ENCODE measurements at regions not wholly inside any gene's neighbourhood (a gene's known extent, or its start where the extent isn't known, plus 50 kb on each side); places are given as distances from the start of the nearest gene placed in this dataset.

DNA sequence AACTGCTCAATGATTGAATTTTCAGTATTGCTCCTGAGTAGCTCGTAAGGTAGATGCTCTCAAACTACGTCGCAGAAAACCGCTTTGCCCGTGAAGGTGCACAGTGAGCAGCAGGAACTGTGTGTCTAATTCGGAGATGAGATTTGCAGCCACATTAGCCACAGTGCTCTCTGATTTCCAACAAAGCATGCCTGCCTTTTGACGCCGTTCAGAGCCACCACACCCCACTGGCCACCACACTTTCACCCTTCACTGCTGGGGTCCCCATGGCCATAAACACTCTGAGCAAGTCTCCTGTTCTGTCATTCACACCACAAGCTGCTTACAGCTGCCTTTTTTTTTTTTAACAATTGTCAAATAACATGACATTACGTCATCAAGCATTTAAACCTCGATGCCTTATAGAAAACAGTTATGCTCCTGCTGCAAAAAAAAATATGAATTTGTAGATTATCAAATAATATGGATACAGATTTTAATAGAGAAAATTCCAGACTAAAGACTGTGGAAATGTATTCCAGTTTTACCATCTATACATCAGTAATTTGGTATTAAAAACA, 578.8 kb upstream of the PFKP start:
- Histone ChIP-seq H3K36me3 (ENCODE audit: control insufficient read depth, insufficient read depth, low read length) (no peaks in the 10 kb centered on the region), H3K27me3 (ENCODE audit: control insufficient read depth, insufficient read depth, low read length) (no peaks in the 10 kb centered on the region), H3K4me1 (ENCODE audit: control insufficient read depth, insufficient read depth, low read length) (no peaks in the 10 kb centered on the region), H3K9ac (ENCODE audit: low read length) (no peak overlapping the region), H3K27ac (ENCODE audit: low read depth, low read length) (no peak overlapping the region), H3K4me3 (ENCODE audit: low read depth, low read length) (no peak overlapping the region), H3K9me3 (ENCODE audit: control insufficient read depth, insufficient read depth, low read depth, low read length) (no peaks in the 10 kb centered on the region; the same call in 1 of the 2 replicates)

- H3K27me3 ChIP-seq (ENCODE audit: control insufficient read depth, insufficient read depth, low read length), result no peaks in the 10 kb centered on the region
- H3K9me3 ChIP-seq (ENCODE audit: control insufficient read depth, insufficient read depth, low read depth, low read length), result no peaks in the 10 kb centered on the region; the same call in 1 of the 2 replicates
- no peak overlapping the region for H3K4me3 ChIP-seq (ENCODE audit: low read depth, low read length)
- H3K36me3 ChIP-seq (ENCODE audit: control insufficient read depth, insufficient read depth, low read length), result no peaks in the 10 kb centered on the region
- no peak overlapping the region for H3K27ac ChIP-seq (ENCODE audit: low read depth, low read length)
- no peak overlapping the region for H3K9ac ChIP-seq (ENCODE audit: low read length)
- no peaks in the 10 kb centered on the region for H3K4me1 ChIP-seq (ENCODE audit: control insufficient read depth, insufficient read depth, low read length)
Measured at GRCh38 chr10:2487921-2488320, 579.4 kb upstream of the PFKP start.

GRCh38 chr10:2478656-2479055, 588.7 kb upstream of the PFKP start:
- Histone ChIP-seq H3K27ac (ENCODE audit: low read depth, low read length) (no peak overlapping the region), H3K9me3 (ENCODE audit: control insufficient read depth, insufficient read depth, low read depth, low read length) (no peaks in the 10 kb centered on the region), H3K4me1 (ENCODE audit: control insufficient read depth, insufficient read depth, low read length) (0 out of 2 replicates have a peak, but pooled peaks cover 8% of the 10 kb centered on the region), H3K36me3 (ENCODE audit: control insufficient read depth, insufficient read depth, low read length) (no peaks in the 10 kb centered on the region), H3K9ac (ENCODE audit: low read length) (no peak overlapping the region), H3K4me3 (ENCODE audit: low read depth, low read length) (no peak overlapping the region), H3K27me3 (ENCODE audit: control insufficient read depth, insufficient read depth, low read length) (no peaks in the 10 kb centered on the region)

DNA sequence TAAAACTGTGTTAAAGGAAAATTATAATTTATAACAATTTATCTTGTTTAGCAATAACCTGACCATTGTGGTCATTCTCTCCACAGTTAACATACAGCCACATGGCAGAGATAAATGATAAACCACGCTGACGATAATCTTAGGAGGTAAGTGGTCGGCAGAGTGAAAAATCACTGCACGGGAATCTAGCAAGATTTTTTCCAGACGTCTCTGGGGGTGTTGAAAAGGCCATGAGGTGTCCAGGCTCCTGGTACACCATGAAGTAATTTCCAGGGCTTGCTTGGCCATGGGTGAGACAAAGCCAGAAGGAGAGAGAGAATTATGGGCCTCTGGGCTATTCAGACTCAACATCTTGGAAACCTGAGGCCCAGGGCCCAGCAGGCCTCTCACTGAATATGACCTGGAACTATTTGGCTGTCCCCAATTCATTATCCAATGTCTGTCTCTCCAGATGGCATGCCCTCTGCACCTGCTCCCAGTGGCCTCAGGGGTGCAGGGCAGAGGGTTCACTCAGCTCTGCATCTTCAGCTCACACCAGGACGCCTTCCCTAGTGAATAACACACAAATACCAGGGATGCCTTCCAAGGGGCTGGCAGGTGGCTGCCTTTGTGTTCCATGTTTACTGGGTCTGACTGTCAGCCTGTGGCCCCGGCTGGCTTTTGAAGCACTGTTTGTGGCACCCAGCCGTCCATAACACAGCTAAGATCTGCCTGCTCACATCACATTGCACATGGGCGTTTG, 590.4 kb upstream of the PFKP start:
- no peak overlapping the region for H3K9ac ChIP-seq (ENCODE audit: low read length)
- H3K27ac ChIP-seq (ENCODE audit: low read depth, low read length), result no peak overlapping the region

GRCh38 chr10:2476218-2476811, 591.0 kb upstream of the PFKP start:
- no peak overlapping the region for H3K27ac ChIP-seq (ENCODE audit: low read depth, low read length)
- no peak overlapping the region for H3K9ac ChIP-seq (ENCODE audit: low read length)
- H3K4me3 ChIP-seq (ENCODE audit: low read depth, low read length), result no peak overlapping the region
- 0 out of 2 replicates have a peak, but pooled peaks cover 8% of the 10 kb centered on the region for H3K4me1 ChIP-seq (ENCODE audit: control insufficient read depth, insufficient read depth, low read length)
- H3K36me3 ChIP-seq (ENCODE audit: control insufficient read depth, insufficient read depth, low read length), result no peaks in the 10 kb centered on the region
- no peaks in the 10 kb centered on the region for H3K27me3 ChIP-seq (ENCODE audit: control insufficient read depth, insufficient read depth, low read length)
- H3K9me3 ChIP-seq (ENCODE audit: control insufficient read depth, insufficient read depth, low read depth, low read length), result no peaks in the 10 kb centered on the region

More for the DNA sequence above, 590.4 kb upstream of the PFKP start:
- no peaks in the 10 kb centered on the region for H3K9me3 ChIP-seq (ENCODE audit: control insufficient read depth, insufficient read depth, low read depth, low read length)
- H3K4me1 ChIP-seq (ENCODE audit: control insufficient read depth, insufficient read depth, low read length), result 0 out of 2 replicates have a peak, but pooled peaks cover 8% of the 10 kb centered on the region
- H3K27me3 ChIP-seq (ENCODE audit: control insufficient read depth, insufficient read depth, low read length), result no peaks in the 10 kb centered on the region
- no peak overlapping the region for H3K4me3 ChIP-seq (ENCODE audit: low read depth, low read length)
- no peaks in the 10 kb centered on the region for H3K36me3 ChIP-seq (ENCODE audit: control insufficient read depth, insufficient read depth, low read length)

DNA sequence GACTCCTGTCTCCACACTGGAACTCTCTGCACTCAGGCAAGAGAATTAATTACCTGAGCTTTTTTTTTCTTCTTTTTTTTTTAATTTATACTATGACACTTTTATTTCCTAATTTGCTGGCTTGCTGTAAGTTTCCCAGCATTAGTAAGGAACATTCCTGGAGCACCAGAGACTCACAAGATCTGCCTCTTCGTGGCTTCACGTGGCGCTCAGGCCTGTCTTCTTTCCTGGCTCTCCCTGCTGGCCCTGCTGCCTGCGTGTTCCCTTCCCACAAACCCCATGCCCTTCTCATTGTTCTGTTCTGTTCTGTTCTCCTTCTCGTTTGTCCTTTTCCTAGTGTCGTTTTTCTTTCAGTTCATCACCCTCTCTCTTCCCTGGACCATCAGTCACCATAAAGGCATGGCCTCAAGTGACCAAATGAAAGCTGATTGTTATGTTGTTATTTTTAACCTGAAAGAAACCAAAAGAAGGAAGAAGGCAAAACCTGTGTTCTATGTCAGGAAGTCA, 591.6 kb upstream of the PFKP start:
- Histone ChIP-seq H3K36me3 (ENCODE audit: control insufficient read depth, insufficient read depth, low read length) (no peaks in the 10 kb centered on the region), H3K4me1 (ENCODE audit: control insufficient read depth, insufficient read depth, low read length) (0 out of 2 replicates have a peak, but pooled peaks cover 8% of the 10 kb centered on the region), H3K9me3 (ENCODE audit: control insufficient read depth, insufficient read depth, low read depth, low read length) (no peaks in the 10 kb centered on the region), H3K4me3 (ENCODE audit: low read depth, low read length) (no peak overlapping the region), H3K9ac (ENCODE audit: low read length) (no peak overlapping the region), H3K27ac (ENCODE audit: low read depth, low read length) (no peak overlapping the region), H3K27me3 (ENCODE audit: control insufficient read depth, insufficient read depth, low read length) (no peaks in the 10 kb centered on the region)

- Histone ChIP-seq H3K9me3 (ENCODE audit: control insufficient read depth, insufficient read depth, low read depth, low read length) (peaks cover 5% of the 10 kb centered on the region; the same call in 1 of the 2 replicates), H3K4me3 (ENCODE audit: low read depth, low read length) (no peak overlapping the region), H3K27me3 (ENCODE audit: control insufficient read depth, insufficient read depth, low read length) (no peaks in the 10 kb centered on the region), H3K4me1 (ENCODE audit: control insufficient read depth, insufficient read depth, low read length) (no peaks in the 10 kb centered on the region), H3K36me3 (ENCODE audit: control insufficient read depth, insufficient read depth, low read length) (no peaks in the 10 kb centered on the region), H3K27ac (ENCODE audit: low read depth, low read length) (no peak overlapping the region), H3K9ac (ENCODE audit: low read length) (no peak overlapping the region)
Measured at GRCh38 chr10:2471811-2472210, 595.5 kb upstream of the PFKP start.

DNA sequence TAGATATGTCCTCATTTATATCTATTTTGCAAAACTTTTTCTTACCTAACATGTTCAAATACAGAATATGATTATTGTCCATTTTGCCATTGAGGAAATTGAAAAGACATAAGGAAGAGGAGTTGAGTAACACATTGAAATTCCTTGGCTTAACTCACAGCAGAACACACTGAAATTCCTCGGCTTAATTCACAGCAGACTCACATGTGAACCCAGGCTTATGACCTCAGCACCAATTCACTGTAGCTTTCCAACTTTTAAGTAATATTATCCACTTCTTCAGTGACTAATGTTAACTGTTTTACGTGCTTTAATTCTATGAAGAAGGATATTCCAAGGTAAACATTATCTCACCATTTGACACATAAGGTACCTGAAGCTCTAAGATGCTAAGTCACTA, 597.5 kb upstream of the PFKP start:
- Histone ChIP-seq H3K9me3 (ENCODE audit: control insufficient read depth, insufficient read depth, low read depth, low read length) (peaks cover 5% of the 10 kb centered on the region; the same call in 1 of the 2 replicates), H3K36me3 (ENCODE audit: control insufficient read depth, insufficient read depth, low read length) (no peaks in the 10 kb centered on the region), H3K9ac (ENCODE audit: low read length) (no peak overlapping the region), H3K4me3 (ENCODE audit: low read depth, low read length) (no peak overlapping the region), H3K4me1 (ENCODE audit: control insufficient read depth, insufficient read depth, low read length) (no peaks in the 10 kb centered on the region), H3K27me3 (ENCODE audit: control insufficient read depth, insufficient read depth, low read length) (no peaks in the 10 kb centered on the region), H3K27ac (ENCODE audit: low read depth, low read length) (no peak overlapping the region)

DNA sequence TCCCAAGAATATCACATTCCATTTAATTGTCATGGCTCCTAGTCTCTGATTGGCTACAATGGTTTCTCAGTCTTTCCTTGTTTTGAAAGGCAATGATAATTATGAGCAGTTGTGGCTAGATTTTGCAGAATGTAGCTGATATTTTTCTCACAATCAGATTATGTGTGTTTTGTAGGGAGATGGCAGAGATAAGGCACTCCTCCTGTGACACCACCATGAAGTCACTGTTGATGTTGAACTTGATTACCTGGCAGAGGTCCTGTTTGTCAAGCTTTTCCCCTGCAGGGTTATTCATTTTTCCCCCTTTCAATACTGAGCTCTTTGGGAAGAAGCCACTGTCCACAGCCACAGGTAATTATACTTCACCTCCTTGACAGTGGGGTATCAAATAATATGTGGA, 602.9 kb upstream of the PFKP start:
- Histone ChIP-seq H3K36me3 (ENCODE audit: control insufficient read depth, insufficient read depth, low read length) (no peaks in the 10 kb centered on the region), H3K9me3 (ENCODE audit: control insufficient read depth, insufficient read depth, low read depth, low read length) (no peaks in the 10 kb centered on the region), H3K4me3 (ENCODE audit: low read depth, low read length) (no peak overlapping the region), H3K27ac (ENCODE audit: low read depth, low read length) (no peak overlapping the region), H3K4me1 (ENCODE audit: control insufficient read depth, insufficient read depth, low read length) (no peaks in the 10 kb centered on the region), H3K27me3 (ENCODE audit: control insufficient read depth, insufficient read depth, low read length) (no peaks in the 10 kb centered on the region), H3K9ac (ENCODE audit: low read length) (no peak overlapping the region)

- Histone ChIP-seq H3K4me1 (ENCODE audit: control insufficient read depth, insufficient read depth, low read length) (no peaks in the 10 kb centered on the region), H3K4me3 (ENCODE audit: low read depth, low read length) (no peak overlapping the region), H3K9me3 (ENCODE audit: control insufficient read depth, insufficient read depth, low read depth, low read length) (no peaks in the 10 kb centered on the region), H3K27ac (ENCODE audit: low read depth, low read length) (no peak overlapping the region), H3K27me3 (ENCODE audit: control insufficient read depth, insufficient read depth, low read length) (no peaks in the 10 kb centered on the region), H3K9ac (ENCODE audit: low read length) (no peak overlapping the region), H3K36me3 (ENCODE audit: control insufficient read depth, insufficient read depth, low read length) (no peaks in the 10 kb centered on the region)
Measured at GRCh38 chr10:2463316-2463715, 604.0 kb upstream of the PFKP start.

- no peaks in the 10 kb centered on the region for H3K9me3 ChIP-seq (ENCODE audit: control insufficient read depth, insufficient read depth, low read depth, low read length)
- no peaks in the 10 kb centered on the region for H3K36me3 ChIP-seq (ENCODE audit: control insufficient read depth, insufficient read depth, low read length)
- no peaks in the 10 kb centered on the region for H3K4me1 ChIP-seq (ENCODE audit: control insufficient read depth, insufficient read depth, low read length)
- H3K27ac ChIP-seq (ENCODE audit: low read depth, low read length), result no peak overlapping the region
- H3K9ac ChIP-seq (ENCODE audit: low read length), result no peak overlapping the region
- H3K27me3 ChIP-seq (ENCODE audit: control insufficient read depth, insufficient read depth, low read length), result no peaks in the 10 kb centered on the region
- no peak overlapping the region for H3K4me3 ChIP-seq (ENCODE audit: low read depth, low read length)
Measured at GRCh38 chr10:2462581-2462980, 604.8 kb upstream of the PFKP start.

All from HUES6 (cell line).